Upper lobe of right lung (tissue), 1 donor: ENCODE measurements at regions not wholly inside any gene's neighbourhood (a gene's known extent, or its start where the extent isn't known, plus 50 kb on each side); places are given as distances from the start of the nearest gene placed in this dataset.

Experiments
- ATAC-seq: fragments of 200-7000 bp; cut with Tn5 transposase; one replicate; pipeline ENCODE4 v1.9.1; 2020; ENCODE audit warnings: mild to moderate bottlenecking, moderate library complexity
- DNase-seq: peaks from one replicate; pipeline ENCODE4 v3.0.0-alpha.2; 2020
- H3K27ac ChIP-seq: fragments of 200-600 bp; one replicate; pipeline ENCODE4 v1.8.0; 2022
- H3K27me3 ChIP-seq: fragments of 200-600 bp; one replicate; pipeline ENCODE4 v1.8.0; 2022; ENCODE audit warnings: mild to moderate bottlenecking
- H3K36me3 ChIP-seq: fragments of 200-600 bp; one replicate; pipeline ENCODE4 v1.8.0; 2022
- H3K4me1 ChIP-seq: fragments of 200-600 bp; one replicate; pipeline ENCODE4 v1.8.0; 2022
- H3K4me3 ChIP-seq: fragments of 200-600 bp; one replicate; pipeline ENCODE4 v1.8.0; 2022; ENCODE audit warnings: mild to moderate bottlenecking
- H3K9me3 ChIP-seq: fragments of 200-600 bp; one replicate; pipeline ENCODE4 v1.8.0; 2022
- CTCF ChIP-seq: fragments of 200-600 bp; IDR thresholded peaks from one replicate; pipeline ENCODE4 v1.8.0; 2022; ENCODE audit warnings: antibody characterized with exemption
- intact Hi-C: fragments of 100-400 bp; cut with DNase I; formaldehyde crosslinking; loops from one replicate; pipeline ENCODE4 v1.11.0; 2022
- donor health status: DM: no; HTN: yes; CAD: no; lungs with severe emphysema.

- intact Hi-C loops, result no loop called here
- TF ChIP-seq CTCF, result no peak
- no peaks in the 10 kb centered on the region for H3K9me3 ChIP-seq
- H3K4me3 ChIP-seq, result no peak overlapping the region
- ATAC-seq, result no peak
- no peaks in the 10 kb centered on the region for H3K27me3 ChIP-seq
- DNase-seq, result no peak
- no peaks in the 10 kb centered on the region for H3K4me1 ChIP-seq
- H3K36me3 ChIP-seq, result no peaks in the 10 kb centered on the region
- no peak overlapping the region for H3K27ac ChIP-seq
Measured at GRCh38 chr5:82525626-82526025, 247.5 kb upstream of the RPS23 start.

- Histone ChIP-seq H3K9me3 (no peaks in the 10 kb centered on the region), H3K4me1 (no peaks in the 10 kb centered on the region), H3K27ac (no peak overlapping the region), H3K27me3 (no peaks in the 10 kb centered on the region), H3K4me3 (no peak overlapping the region), H3K36me3 (no peaks in the 10 kb centered on the region)
- ATAC-seq, result no peak
- no peak for TF ChIP-seq CTCF
- DNase-seq, result no peak
- intact Hi-C loops, result no loop called here
Measured at GRCh38 chr5:82523633-82524032, 245.5 kb upstream of the RPS23 start.

- no peak for DNase-seq
- H3K27ac ChIP-seq, result no peak overlapping the region
- ATAC-seq, result no peak
- H3K4me1 ChIP-seq, result no peaks in the 10 kb centered on the region
- no peak for TF ChIP-seq CTCF
- H3K27me3 ChIP-seq, result no peaks in the 10 kb centered on the region
- H3K4me3 ChIP-seq, result no peak overlapping the region
- H3K36me3 ChIP-seq, result no peaks in the 10 kb centered on the region
- no peaks in the 10 kb centered on the region for H3K9me3 ChIP-seq
- intact Hi-C loops, result no loop called here
Measured at GRCh38 chr5:82522897-82523296, 244.7 kb upstream of the RPS23 start.

- DNase-seq (no peak), ATAC-seq (no peak)
- intact Hi-C loops, result no loop called here
- no peak for TF ChIP-seq CTCF
- no peaks in the 10 kb centered on the region for H3K27me3 ChIP-seq
- H3K36me3 ChIP-seq, result no peaks in the 10 kb centered on the region
- no peaks in the 10 kb centered on the region for H3K9me3 ChIP-seq
- H3K4me1 ChIP-seq, result no peaks in the 10 kb centered on the region
- no peak overlapping the region for H3K27ac ChIP-seq
- H3K4me3 ChIP-seq, result no peak overlapping the region
Measured at GRCh38 chr5:82521431-82522051, 243.4 kb upstream of the RPS23 start.

- no peak overlapping the region for H3K4me3 ChIP-seq
Measured at GRCh38 chr5:82519558-82519957, 241.4 kb upstream of the RPS23 start.

More at GRCh38 chr5:82519558-82519957, 241.4 kb upstream of the RPS23 start:
- ATAC-seq (no peak), DNase-seq (no peak)
- H3K9me3 ChIP-seq, result no peaks in the 10 kb centered on the region
- H3K36me3 ChIP-seq, result no peaks in the 10 kb centered on the region
- no peaks in the 10 kb centered on the region for H3K4me1 ChIP-seq
- H3K27ac ChIP-seq, result no peak overlapping the region
- intact Hi-C loops, result no loop called here
- no peaks in the 10 kb centered on the region for H3K27me3 ChIP-seq
- no peak for TF ChIP-seq CTCF
